ENCODE measurements at regions not wholly inside any gene's neighbourhood (a gene's known extent, or its start where the extent isn't known, plus 50 kb on each side); places are given as distances from the start of the nearest gene placed in this dataset.

DNA sequence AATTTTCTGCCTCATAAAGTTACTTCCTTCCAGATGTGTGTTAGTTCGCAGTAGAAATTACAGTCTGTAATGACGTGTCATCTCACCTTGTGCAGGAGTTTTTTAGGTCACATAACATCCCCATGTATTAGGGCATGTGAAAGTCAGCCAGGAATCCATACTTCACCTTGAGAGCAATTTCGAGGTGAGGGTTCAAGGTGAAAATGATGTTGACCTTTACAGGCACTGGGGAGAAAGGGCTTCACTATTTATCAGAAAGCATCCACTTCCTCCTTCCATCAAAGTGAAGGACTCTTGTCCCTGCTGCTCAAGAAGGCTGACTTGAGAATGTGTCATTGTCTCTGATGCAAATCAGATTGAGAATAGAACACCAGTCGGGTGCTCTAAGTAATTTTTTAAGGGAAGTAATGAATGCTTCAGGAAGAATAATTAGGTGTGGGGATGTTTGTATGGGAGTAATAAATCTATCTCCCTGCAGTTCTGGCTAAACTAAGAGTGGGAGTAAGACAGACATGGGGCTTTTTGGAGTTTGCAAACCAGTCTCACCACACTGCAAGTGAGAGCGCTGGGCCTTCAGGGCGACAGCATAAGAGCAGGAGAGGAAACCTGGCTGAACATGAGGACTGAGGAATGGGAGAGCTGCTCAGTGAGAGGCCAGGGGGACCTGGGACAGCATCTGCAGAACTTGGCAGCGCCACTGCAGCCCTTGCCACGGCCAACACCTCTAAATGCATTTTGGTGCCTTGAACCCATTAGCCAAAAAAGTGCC is 85.9 kb upstream of the IL12A start (continued):
- TF ChIP-seq, protein P1, sequence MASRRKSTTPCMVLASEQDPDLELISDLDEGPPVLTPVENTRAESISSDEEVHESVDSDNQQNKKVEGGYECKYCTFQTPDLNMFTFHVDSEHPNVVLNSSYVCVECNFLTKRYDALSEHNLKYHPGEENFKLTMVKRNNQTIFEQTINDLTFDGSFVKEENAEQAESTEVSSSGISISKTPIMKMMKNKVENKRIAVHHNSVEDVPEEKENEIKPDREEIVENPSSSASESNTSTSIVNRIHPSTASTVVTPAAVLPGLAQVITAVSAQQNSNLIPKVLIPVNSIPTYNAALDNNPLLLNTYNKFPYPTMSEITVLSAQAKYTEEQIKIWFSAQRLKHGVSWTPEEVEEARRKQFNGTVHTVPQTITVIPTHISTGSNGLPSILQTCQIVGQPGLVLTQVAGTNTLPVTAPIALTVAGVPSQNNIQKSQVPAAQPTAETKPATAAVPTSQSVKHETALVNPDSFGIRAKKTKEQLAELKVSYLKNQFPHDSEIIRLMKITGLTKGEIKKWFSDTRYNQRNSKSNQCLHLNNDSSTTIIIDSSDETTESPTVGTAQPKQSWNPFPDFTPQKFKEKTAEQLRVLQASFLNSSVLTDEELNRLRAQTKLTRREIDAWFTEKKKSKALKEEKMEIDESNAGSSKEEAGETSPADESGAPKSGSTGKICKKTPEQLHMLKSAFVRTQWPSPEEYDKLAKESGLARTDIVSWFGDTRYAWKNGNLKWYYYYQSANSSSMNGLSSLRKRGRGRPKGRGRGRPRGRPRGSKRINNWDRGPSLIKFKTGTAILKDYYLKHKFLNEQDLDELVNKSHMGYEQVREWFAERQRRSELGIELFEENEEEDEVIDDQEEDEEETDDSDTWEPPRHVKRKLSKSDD (conservative IDR thresholded peaks at IDR 0.05; ENCODE audit: low read length), result no peak

DNA sequence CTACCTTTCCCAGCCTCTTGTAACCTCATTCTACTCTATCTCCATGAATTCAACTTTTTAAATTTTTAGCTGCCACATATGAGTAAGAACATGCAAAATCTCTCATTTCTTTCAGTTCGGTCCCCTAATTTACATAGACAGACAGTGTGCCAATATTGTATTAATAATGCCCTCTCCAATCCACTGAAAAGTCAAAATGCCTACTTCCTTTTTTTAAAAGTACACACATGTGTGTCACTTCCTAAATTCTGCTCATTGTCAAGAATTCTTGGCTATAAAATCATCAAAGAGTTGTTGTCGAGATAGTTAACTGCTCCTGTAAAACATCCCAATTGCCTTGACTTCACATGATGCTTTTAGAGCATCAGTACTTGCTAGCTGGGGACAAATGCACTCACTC is 84.2 kb upstream of the IL12A start:
- no TSS peak for BruUV-seq (replicated peaks)
- POLR2A ChIA-PET, result no interaction called here
- CTCF ChIA-PET (ENCODE audit: low intra/inter-chr PET ratio), result no interaction called here
- H3K79me2 ChIP-seq (ENCODE audit: control insufficient read depth, insufficient read depth, low read length), result no peaks in the 10 kb centered on the region
- no peak overlapping the region for H3K4me2 ChIP-seq (ENCODE audit: insufficient read depth, low read length)
- H3K27me3 ChIP-seq (ENCODE audit: control insufficient read depth in 2 of 2, insufficient read depth in 2 of 2, low read length in 2 of 2), result no peaks in the 10 kb centered on the region
- no peaks in the 10 kb centered on the region for H3K9me3 ChIP-seq (replicated peaks; ENCODE audit: control insufficient read depth, insufficient read depth, low read depth, low read length)
- no peaks in the 10 kb centered on the region for H3K9me1 ChIP-seq (ENCODE audit: control insufficient read depth, insufficient read depth, low read length)
- H4K20me1 ChIP-seq (replicated peaks; ENCODE audit: control insufficient read depth, insufficient read depth, low read length), result no peaks in the 10 kb centered on the region; the same call in 1 of the 2 replicates
- TF ChIP-seq TFAM (CRISPR knock-in tag; conservative IDR thresholded peaks at IDR 0.05) (no peak), NCOA2 (IDR thresholded peaks at IDR 0.05; ENCODE audit: partially characterized antibody in 2 of 2) (no peak), RUNX1 (IDR thresholded peaks at IDR 0.05; ENCODE audit: low read depth) (no peak), KDM1A (IDR thresholded peaks at IDR 0.05) (no peak), TGIF2 (CRISPR knock-in tag; IDR thresholded peaks at IDR 0.05) (no peak), EHMT2 (IDR thresholded peaks at IDR 0.05) (no peak), BCL6 (CRISPR knock-in tag; IDR thresholded peaks at IDR 0.05) (no peak), HLTF (IDR thresholded peaks at IDR 0.05) (no peak), ZNF347 (CRISPR knock-in tag; IDR thresholded peaks at IDR 0.05; ENCODE audit: low read depth) (no peak)
- no peak overlapping the region for H3K4me3 ChIP-seq
- in situ Hi-C loops (cut with MboI), result no loop called here
- no peaks in the 10 kb centered on the region for H3K36me3 ChIP-seq (ENCODE audit: control insufficient read depth, insufficient read depth, low read length)
- DNase-seq (ENCODE audit: extremely low read depth in 1 of 4, low spot score in 3 of 4), result no peak
- WGBS (ENCODE audit: insufficient coverage, low coverage, missing lambda C conversion rate), result 0% methylated on average over 2 of the region's 2 CpGs
- no peak overlapping the region for H3K9ac ChIP-seq (ENCODE audit: insufficient read depth in 1 of 2, low read depth in 2 of 2, low read length in 2 of 2)
- H3K27ac ChIP-seq (ENCODE audit: extremely low read depth, low read depth, low read length), result no peak overlapping the region
- intact Hi-C loops (cut with micrococcal nuclease), result no loop called here
- no peak for ATAC-seq
- H2AFZ ChIP-seq (ENCODE audit: low read depth, low read length), result no peak overlapping the region
- H3K4me1 ChIP-seq (replicated peaks in 1 of 2; ENCODE audit: control insufficient read depth in 2 of 2, insufficient read depth in 2 of 2, low read length in 2 of 2), result no peaks in the 10 kb centered on the region
- no peak for FAIRE-seq
